Thoracic aorta (tissue), 2 donors: ENCODE measurements at regions not wholly inside any gene's neighbourhood (a gene's known extent, or its start where the extent isn't known, plus 50 kb on each side); places are given as distances from the start of the nearest gene placed in this dataset.

Experiments
- ATAC-seq: fragments of 150-250 bp; one replicate; pipeline ENCODE4 v1.8.0; 2017; ENCODE audit warnings: low read depth; ENCODE audit not compliant: insufficient number of reproducible peaks, low FRiP score
- DNase-seq: peaks from one replicate; pipeline ENCODE4 v3.0.0-alpha.2; 2020; ENCODE audit warnings: low spot score
- H3K27ac ChIP-seq, 2 donors: fragments of 200-600 bp; sonication (generic); 1 replicate in 1 of 2; 2 replicates in 1 of 2; pipeline ENCODE4 v1.5.1; 2016; ENCODE audit warnings: mild to moderate bottlenecking in 2 of 2, moderate library complexity in 2 of 2
- H3K27me3 ChIP-seq: fragments of 200-600 bp; sonication (generic); replicated peaks from 2 replicates; pipeline ENCODE4 v1.6.0; 2016; ENCODE audit warnings: mild to moderate bottlenecking; ENCODE audit not compliant: insufficient read depth
- H3K36me3 ChIP-seq: fragments of 200-600 bp; sonication (generic); one replicate; pipeline ENCODE4 v1.5.1; 2016
- H3K4me1 ChIP-seq, 2 donors: fragments of 200-600 bp; sonication (generic); 1 replicate in 1 of 2; 2 replicates in 1 of 2; pipeline versions ENCODE4 v1.5.1 to v1.6.0; 2016; ENCODE audit warnings: low read depth in 2 of 2, mild to moderate bottlenecking in 1 of 2; ENCODE audit not compliant: control insufficient read depth in 1 of 2
- H3K4me3 ChIP-seq: fragments of 200-600 bp; sonication (generic); 2 replicates; pipeline ENCODE4 v1.5.1; 2016; ENCODE audit warnings: mild to moderate bottlenecking
- H3K9me3 ChIP-seq: fragments of 200-600 bp; sonication (generic); 2 replicates; pipeline ENCODE4 v1.5.1; 2016
- TF ChIP-seq, protein P1 (sequence below): fragments of 200-600 bp; sonication (generic); IDR thresholded peaks from one replicate; pipeline ENCODE4 v1.5.1; 2019; ENCODE audit warnings: antibody characterized with exemption

DNA sequence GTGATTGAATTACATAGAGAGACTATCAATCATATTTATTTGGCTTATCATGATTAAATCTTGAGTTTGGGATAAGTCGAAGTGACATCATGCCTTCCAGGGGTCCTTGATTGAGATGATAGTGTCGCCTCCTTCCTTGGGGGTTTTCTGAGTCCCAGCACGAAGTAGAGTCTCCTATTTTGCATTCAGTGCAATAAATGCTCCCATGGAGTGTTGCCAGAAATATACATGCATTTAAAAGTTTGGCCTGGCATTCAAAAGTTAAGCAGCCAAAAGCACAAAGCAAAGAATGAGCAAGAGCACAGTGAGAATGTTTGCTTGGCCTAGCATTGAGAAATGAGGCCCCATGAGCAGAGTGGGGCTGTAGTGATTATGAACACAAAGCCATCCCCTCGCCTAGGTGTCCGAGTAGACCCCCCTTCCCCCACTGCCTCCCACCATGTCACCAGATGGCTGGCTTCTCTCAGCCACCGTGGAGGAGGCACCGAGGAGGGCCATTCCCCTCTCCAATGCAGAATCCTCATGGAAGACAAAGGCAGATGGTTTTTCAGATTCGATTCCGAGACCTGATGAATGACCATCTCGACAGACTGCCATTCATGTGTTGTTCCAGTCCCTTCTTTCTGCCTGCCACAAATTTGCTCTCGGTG, 58.8 kb upstream of the UBL3 start:
- TF ChIP-seq, protein P1, sequence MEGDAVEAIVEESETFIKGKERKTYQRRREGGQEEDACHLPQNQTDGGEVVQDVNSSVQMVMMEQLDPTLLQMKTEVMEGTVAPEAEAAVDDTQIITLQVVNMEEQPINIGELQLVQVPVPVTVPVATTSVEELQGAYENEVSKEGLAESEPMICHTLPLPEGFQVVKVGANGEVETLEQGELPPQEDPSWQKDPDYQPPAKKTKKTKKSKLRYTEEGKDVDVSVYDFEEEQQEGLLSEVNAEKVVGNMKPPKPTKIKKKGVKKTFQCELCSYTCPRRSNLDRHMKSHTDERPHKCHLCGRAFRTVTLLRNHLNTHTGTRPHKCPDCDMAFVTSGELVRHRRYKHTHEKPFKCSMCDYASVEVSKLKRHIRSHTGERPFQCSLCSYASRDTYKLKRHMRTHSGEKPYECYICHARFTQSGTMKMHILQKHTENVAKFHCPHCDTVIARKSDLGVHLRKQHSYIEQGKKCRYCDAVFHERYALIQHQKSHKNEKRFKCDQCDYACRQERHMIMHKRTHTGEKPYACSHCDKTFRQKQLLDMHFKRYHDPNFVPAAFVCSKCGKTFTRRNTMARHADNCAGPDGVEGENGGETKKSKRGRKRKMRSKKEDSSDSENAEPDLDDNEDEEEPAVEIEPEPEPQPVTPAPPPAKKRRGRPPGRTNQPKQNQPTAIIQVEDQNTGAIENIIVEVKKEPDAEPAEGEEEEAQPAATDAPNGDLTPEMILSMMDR = no peak
- Histone ChIP-seq H3K36me3 (no peaks in the 10 kb centered on the region), H3K27me3 (no peaks in the 10 kb centered on the region), H3K9me3 (no peaks in the 10 kb centered on the region), H3K4me1 (no peaks in the 10 kb centered on the region), H3K27ac (no peak overlapping the region), H3K4me3 (no peak overlapping the region)
- DNase-seq (no peak), ATAC-seq (no peak)

DNA sequence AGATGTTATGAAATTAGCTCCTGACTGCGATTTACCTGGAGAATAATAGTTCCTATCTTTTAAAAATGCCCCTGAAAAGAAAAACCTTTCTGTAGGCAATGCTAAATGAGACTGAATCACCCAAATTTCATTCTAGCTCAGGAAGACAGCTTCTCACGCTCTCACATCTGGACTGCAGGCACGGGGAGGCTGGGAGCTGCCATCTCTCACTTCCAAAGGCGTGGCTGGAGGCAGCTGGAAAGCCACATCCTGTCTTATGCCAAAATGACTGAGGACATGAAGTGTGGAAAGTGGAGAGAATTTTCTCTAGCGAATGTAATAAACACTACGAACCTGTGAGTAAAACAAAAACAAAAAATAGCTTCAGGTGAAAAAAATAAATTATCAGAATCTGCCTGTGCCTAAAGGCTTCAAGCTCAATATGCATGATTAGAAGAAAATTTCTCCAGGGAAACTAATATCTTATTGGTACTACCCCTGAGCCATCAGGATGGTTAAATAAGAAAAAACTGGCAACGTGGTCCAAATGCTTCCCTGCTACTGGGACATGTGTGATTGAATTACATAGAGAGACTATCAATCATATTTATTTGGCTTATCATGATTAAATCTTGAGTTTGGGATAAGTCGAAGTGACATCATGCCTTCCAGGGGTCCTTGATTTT, 58.1 kb upstream of the UBL3 start:
- ATAC-seq (no peak), DNase-seq (no peak)
- Histone ChIP-seq H3K4me3 (no peak overlapping the region), H3K27ac (no peak overlapping the region), H3K9me3 (no peaks in the 10 kb centered on the region), H3K27me3 (no peaks in the 10 kb centered on the region), H3K36me3 (no peaks in the 10 kb centered on the region), H3K4me1 (no peaks in the 10 kb centered on the region)
- TF ChIP-seq, protein P1 = no peak

DNA sequence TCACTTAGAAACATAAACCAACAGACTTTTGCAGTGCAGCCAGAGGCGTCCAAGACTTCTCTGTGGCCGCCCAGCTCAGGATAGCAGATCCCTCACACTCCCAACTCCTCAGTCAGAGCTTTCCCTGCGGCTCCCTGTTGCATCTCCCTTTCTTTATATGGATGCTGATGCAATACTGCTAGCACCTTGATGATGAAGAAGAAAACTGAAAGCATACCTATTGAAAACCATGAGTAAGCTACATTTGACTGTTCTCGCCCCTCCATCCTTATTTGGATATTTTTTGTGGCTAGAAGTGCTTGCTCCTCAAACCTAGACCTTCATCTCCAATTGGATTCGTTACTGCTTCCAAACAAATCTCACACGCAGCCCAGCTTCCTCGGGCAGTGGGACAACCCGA, 57.3 kb upstream of the UBL3 start:
- H3K9me3 ChIP-seq = no peaks in the 10 kb centered on the region
- no peaks in the 10 kb centered on the region for H3K4me1 ChIP-seq
- no peak overlapping the region for H3K4me3 ChIP-seq
- TF ChIP-seq, protein P1 = no peak
- H3K27me3 ChIP-seq = no peaks in the 10 kb centered on the region
- H3K27ac ChIP-seq = no peak overlapping the region
- no peak for DNase-seq
- no peak for ATAC-seq
- H3K36me3 ChIP-seq = no peaks in the 10 kb centered on the region

DNA sequence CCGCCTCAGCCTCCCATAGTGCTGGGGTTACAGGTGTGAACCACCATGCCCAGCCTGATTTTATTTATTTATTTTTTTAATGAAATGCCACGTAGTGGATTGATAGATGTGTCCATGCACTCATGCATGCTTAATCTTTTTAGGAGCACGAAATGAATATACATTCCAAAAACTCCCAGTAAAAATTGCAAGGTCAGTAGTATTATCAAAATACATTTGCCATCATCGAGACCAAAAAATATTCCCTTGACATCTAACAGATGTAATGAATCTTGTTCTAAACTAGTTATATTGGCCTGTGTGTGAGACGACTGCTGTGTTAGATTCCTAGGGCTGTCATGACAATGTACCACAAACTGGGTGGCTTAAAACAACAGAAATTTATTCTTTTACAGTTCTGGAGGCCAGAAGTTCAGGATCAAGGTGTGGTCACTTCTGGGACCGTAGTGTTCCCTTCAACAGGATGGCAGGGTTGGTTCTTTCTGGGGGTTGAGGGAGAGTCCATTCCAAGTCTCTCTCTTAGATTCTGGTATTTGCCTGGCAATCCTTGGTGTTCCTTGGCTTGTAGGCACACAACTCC, 56.1 kb upstream of the UBL3 start:
- DNase-seq (no peak), ATAC-seq (no peak)
- no peaks in the 10 kb centered on the region for H3K27me3 ChIP-seq
- no peaks in the 10 kb centered on the region for H3K9me3 ChIP-seq
- TF ChIP-seq, protein P1 = no peak
- no peak overlapping the region for H3K4me3 ChIP-seq
- H3K36me3 ChIP-seq = no peaks in the 10 kb centered on the region
- no peak overlapping the region for H3K27ac ChIP-seq
- no peaks in the 10 kb centered on the region for H3K4me1 ChIP-seq

DNA sequence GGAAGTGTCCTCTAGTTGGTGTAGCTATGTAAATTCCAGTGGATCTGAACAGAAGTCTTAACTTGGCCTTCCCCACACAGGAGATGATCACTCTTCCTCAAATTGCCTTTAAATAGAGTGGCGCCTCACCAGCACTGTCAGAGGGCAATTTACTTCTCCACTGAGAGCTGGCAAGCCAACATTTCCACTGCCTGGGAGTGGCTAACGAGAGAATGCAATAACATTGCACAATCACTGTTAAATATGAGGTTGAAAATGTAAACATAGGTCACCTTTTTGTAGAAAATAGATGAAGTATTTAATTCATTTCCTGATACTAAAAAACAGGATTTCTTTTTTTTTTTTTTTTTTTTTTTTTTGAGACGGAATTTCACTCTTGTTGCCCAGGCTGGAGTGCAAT, 55.4 kb upstream of the UBL3 start:
- Histone ChIP-seq H3K4me3 (no peak overlapping the region), H3K27me3 (no peaks in the 10 kb centered on the region), H3K27ac (no peak overlapping the region), H3K9me3 (no peaks in the 10 kb centered on the region), H3K36me3 (no peaks in the 10 kb centered on the region), H3K4me1 (no peaks in the 10 kb centered on the region)
- ATAC-seq (no peak), DNase-seq (no peak)
- TF ChIP-seq, protein P1 = no peak
